Testis (tissue), 2 donors: ENCODE measurements at regions not wholly inside any gene's neighbourhood (a gene's known extent, or its start where the extent isn't known, plus 50 kb on each side); places are given as distances from the start of the nearest gene placed in this dataset.

Experiments
- DNase-seq: peaks from one replicate; pipeline ENCODE4 v3.0.0-alpha.2; 2019
- H3K27ac ChIP-seq, 2 donors: fragments of 200-600 bp; sonication (generic); one replicate each; pipeline ENCODE4 v1.5.1; 2019
- H3K27me3 ChIP-seq: fragments of 200-600 bp; sonication (generic); one replicate; pipeline ENCODE4 v1.5.1; 2019
- H3K36me3 ChIP-seq: fragments of 200-600 bp; sonication (generic); one replicate; pipeline ENCODE4 v1.5.1; 2017; ENCODE audit warnings: low read depth; ENCODE audit errors: missing control alignments
- H3K4me1 ChIP-seq: fragments of 200-600 bp; sonication (generic); one replicate; pipeline ENCODE4 v1.5.1; 2019
- H3K4me3 ChIP-seq, 2 donors: fragments of 200-600 bp; sonication (generic); one replicate each; pipeline ENCODE4 v1.5.1; 2017 to 2019
- H3K9me3 ChIP-seq: fragments of 200-600 bp; sonication (generic); one replicate; pipeline ENCODE4 v1.5.1; 2017
- POLR2A ChIP-seq: fragments of 450-650 bp; IDR thresholded peaks from one replicate; pipeline ENCODE4 v1.6.1; 2017; ENCODE audit warnings: antibody characterized with exemption, mild to moderate bottlenecking, moderate library complexity
- WGBS, 2 donors: methylation state at CpG; one replicate each; pipeline ENCODE4 v1.1.5; 2018; 5-methylcytosine and 5-hydroxymethylcytosine counted together
- intact Hi-C: fragments of 100-400 bp; cut with DNase I; formaldehyde crosslinking; loops from one replicate; pipeline ENCODE4 v1.15.1; 2023; ENCODE audit warnings: low total_unique reads
- TF ChIP-seq, protein P1 (sequence below), 3 experiments: fragments of 450-650 bp in 2 of 3; fragments of 200-600 bp in 1 of 3; sonication (generic) in 1 of 3; IDR thresholded peaks; one replicate each; pipeline ENCODE4 v1.5.1; 2016 to 2019; ENCODE audit warnings: antibody characterized with exemption in 3 of 3, mild to moderate bottlenecking in 2 of 3, moderate library complexity in 1 of 3

DNA sequence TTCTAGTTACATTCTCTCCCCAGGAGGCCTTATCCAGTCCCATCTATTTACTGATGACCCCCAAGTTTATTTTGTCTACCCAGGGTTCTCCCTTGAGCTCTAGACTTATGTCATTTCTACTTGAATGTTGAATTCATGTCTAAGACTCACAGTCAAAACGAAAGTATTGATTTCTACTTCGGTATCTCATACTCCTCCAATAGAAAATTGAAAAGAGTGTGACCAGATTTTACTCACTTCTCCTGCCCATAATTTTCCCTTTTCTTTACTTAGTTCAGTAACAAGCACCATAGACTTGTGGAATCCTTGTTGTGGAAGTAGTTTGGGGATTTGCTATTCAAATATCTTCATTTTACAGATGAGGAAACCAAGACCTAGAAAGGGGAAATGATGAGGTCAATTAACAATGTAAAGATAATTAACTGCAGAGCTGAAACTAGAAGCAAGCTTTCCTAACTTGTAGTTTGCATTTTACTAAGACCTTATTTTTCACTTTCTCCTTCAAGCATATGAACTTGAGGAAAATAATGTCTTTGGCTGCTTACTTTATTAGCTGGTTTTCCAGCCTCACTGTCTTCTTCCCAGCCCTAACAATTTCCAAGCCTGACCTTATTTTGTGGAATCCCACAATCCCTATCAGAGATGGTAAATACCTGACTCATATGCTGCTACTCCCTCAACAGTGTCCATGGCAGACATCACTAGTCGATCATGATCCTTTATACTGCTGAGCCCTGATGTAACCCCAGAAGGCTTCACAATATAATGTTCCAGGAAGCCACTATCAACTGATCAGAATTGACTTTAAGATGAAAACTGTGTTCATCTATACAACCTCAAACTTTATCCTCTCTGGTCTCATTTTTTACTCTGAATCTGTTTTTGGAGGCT is 123.9 kb upstream of the AGBL1 start:
- no peak overlapping the region for H3K27ac ChIP-seq
- no peaks in the 10 kb centered on the region for H3K27me3 ChIP-seq
- H3K36me3 ChIP-seq: no peaks in the 10 kb centered on the region
- no peaks in the 10 kb centered on the region for H3K4me1 ChIP-seq
- DNase-seq: no peak
- TF ChIP-seq, protein P1, sequence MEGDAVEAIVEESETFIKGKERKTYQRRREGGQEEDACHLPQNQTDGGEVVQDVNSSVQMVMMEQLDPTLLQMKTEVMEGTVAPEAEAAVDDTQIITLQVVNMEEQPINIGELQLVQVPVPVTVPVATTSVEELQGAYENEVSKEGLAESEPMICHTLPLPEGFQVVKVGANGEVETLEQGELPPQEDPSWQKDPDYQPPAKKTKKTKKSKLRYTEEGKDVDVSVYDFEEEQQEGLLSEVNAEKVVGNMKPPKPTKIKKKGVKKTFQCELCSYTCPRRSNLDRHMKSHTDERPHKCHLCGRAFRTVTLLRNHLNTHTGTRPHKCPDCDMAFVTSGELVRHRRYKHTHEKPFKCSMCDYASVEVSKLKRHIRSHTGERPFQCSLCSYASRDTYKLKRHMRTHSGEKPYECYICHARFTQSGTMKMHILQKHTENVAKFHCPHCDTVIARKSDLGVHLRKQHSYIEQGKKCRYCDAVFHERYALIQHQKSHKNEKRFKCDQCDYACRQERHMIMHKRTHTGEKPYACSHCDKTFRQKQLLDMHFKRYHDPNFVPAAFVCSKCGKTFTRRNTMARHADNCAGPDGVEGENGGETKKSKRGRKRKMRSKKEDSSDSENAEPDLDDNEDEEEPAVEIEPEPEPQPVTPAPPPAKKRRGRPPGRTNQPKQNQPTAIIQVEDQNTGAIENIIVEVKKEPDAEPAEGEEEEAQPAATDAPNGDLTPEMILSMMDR (IDR thresholded peaks at IDR 0.05): no peak
- TF ChIP-seq POLR2A: no peak
- H3K4me3 ChIP-seq: no peak overlapping the region
- H3K9me3 ChIP-seq: no peaks in the 10 kb centered on the region
- intact Hi-C loops: no loop called here
- WGBS, 2 donors: 93 to 96% methylated on average over 3 of the region's 3 CpGs

DNA sequence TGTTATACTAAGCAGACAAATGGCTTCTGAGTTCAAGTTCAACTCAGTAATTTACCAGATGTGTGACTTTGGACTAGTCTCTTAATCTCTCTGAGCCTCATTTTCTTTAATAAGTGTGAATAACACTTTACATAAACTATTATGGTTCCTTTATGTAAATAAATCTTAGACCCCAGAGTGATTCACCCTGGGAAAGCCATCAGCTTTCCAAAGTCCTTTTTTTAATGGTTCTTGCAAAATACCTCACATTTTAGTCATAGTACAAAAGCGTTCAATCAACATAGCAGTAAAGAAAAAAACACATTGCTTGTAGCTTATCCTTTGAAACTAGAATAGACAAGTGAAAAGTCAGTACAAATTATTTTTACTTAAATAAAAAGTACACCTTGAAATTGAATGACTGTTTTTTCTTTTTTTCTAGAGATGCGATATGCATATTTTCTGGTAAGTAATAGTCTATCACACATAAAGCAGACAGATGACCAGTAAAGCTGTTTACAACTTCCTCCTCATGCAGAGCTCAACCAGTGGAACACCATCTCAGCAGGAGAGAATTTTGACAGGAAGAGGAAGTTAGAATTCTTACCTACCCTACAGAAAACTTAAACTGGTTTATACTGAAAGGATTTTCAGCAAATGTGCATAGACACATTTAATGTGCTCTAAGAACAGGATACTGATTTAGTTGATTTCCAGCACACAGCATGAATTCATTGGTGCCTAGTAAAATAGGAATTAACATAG is 123.0 kb upstream of the AGBL1 start:
- intact Hi-C loops: no loop called here
- no peak overlapping the region for H3K4me3 ChIP-seq
- H3K4me1 ChIP-seq: no peaks in the 10 kb centered on the region
- no peak for TF ChIP-seq POLR2A
- TF ChIP-seq, protein P1 (IDR thresholded peaks at IDR 0.05): no peak
- no peaks in the 10 kb centered on the region for H3K36me3 ChIP-seq
- H3K9me3 ChIP-seq: no peaks in the 10 kb centered on the region
- no peaks in the 10 kb centered on the region for H3K27me3 ChIP-seq
- WGBS, 2 donors: 84 to 87% methylated on average over 2 of the region's 2 CpGs
- H3K27ac ChIP-seq: no peak overlapping the region
- no peak for DNase-seq

DNA sequence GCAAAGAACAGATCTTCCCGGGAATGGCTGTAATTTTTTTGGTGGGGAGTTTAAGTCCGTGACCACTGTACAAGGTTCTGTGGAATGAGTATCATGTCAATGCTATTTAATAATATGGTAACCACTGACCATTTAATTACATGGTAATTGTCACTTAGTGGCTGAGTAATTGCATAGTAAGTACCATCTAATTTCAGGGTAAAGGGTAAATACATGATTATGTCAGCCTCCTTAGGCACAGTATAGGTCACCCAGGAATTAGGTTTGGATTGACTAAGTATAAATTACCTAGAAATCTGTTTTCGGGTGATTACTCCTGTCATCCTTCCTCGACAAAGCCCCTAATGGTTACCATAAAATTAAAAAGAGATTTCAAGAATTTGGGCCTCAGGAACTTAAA is 120.1 kb upstream of the AGBL1 start:
- Histone ChIP-seq H3K36me3 (no peaks in the 10 kb centered on the region), H3K27ac (no peak overlapping the region), H3K4me1 (no peaks in the 10 kb centered on the region), H3K27me3 (no peaks in the 10 kb centered on the region), H3K4me3 (no peak overlapping the region), H3K9me3 (no peaks in the 10 kb centered on the region)
- no peak for DNase-seq
- 78 to 82% methylated on average over 4 of the region's 4 CpGs for WGBS, 2 donors
- intact Hi-C loops: no loop called here
- TF ChIP-seq POLR2A: no peak
- TF ChIP-seq, protein P1 (IDR thresholded peaks at IDR 0.05): no peak

DNA sequence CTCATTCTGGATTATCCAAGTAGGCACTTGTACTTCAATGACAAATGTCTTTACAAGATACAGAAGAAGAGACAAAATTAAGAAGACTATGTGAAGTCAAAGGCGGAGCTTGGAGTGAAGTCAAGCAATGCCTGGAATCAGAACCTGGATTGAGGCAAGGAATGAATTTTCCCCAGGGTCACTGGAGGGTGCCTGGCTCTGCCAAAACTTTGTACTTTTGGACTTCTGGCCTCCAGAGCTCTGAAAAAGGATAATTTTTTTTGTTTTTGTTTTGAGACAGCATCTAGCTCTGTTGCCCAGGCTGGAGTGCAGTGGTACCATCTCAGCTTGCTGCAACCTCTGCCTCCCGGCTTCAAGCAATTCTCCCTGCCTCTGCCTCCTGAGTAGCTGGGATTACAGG is 119.3 kb upstream of the AGBL1 start:
- WGBS, 2 donors: 82 to 91% methylated on average over 2 of the region's 2 CpGs
- no peaks in the 10 kb centered on the region for H3K4me1 ChIP-seq
- intact Hi-C loops: no loop called here
- H3K27ac ChIP-seq: no peak overlapping the region
- no peaks in the 10 kb centered on the region for H3K9me3 ChIP-seq
- TF ChIP-seq, protein P1 (IDR thresholded peaks at IDR 0.05): no peak
- no peak for TF ChIP-seq POLR2A
- H3K36me3 ChIP-seq: no peaks in the 10 kb centered on the region
- H3K27me3 ChIP-seq: no peaks in the 10 kb centered on the region
- H3K4me3 ChIP-seq: no peak overlapping the region
- DNase-seq: no peak
